ENCODE measurements at regions not wholly inside any gene's neighbourhood (a gene's known extent, or its start where the extent isn't known, plus 50 kb on each side); places are given as distances from the start of the nearest gene placed in this dataset.

DNA sequence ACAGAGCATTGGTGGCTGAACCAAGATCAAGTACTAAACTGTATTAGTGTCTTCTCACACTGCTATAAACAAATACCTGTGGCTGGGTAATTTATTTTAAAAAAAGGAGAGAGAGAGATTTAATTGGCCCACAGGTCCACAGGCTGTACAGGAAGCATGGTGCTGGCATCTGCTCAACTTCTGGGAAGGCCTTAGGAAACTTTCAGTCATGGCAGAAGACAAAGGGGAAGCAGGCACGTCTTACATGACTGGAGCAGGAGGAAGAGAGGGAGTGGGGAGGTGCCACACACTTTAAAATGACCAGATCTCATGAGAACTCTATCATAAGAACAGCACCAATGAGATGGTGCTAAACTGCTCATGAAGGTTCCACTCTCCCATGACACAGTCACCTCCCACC lies 95.2 kb upstream of the JCAD start:
- TF ChIP-seq CTCF (conservative IDR thresholded peaks at IDR 0.05; ENCODE audit: low read depth, low read length) (no peak), EZH2 (IDR thresholded peaks at IDR 0.05; ENCODE audit: borderline replicate concordance, low read depth, low read length, poor library complexity, severe bottlenecking) (no peak)

Measured in A673 (cell line).